ENCODE measurements at regions not wholly inside any gene's neighbourhood (a gene's known extent, or its start where the extent isn't known, plus 50 kb on each side); places are given as distances from the start of the nearest gene placed in this dataset.

DNA sequence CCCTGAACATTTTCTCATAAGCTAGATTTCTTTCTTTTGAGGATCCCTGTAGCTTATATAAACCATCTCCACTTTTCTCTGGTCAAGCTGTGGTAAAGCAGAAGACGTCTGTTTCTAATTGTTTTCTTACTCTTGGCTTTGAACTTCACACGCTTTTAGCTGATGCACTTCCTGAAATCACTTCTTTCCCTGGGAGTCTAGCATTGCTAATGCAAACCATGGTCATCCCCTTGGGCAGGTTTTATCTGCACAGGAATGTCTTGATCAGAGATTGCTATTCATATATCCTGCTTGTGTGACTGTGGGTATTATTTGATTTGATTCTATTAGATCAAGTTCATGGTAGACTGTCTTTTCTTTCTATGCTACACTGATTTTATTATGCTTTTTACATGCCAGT is 199.2 kb upstream of the POU2AF2 start:
- Mint-ChIP-seq H3K27ac (no peak overlapping the region), H3K4me1 (peaks cover 23 to 25% of the 10 kb centered on the region in 2 experiments), H3K9me3 (no peaks in the 10 kb centered on the region; a peak in 1 of 5 replicates), H3K36me3 (ENCODE audit: insufficient read depth in 1 of 3, low read depth in 3 of 3) (no peaks in the 10 kb centered on the region; a peak in 1 of 7 replicates), H3K27me3 (ENCODE audit: low read depth) (no peaks in the 10 kb centered on the region), H3K4me3 (no peak overlapping the region)
- H4K20me1 ChIP-seq (ENCODE audit: control insufficient read depth, insufficient read depth, insufficient read length) = no peaks in the 10 kb centered on the region
- no peaks in the 10 kb centered on the region for H3K9me3 ChIP-seq (ENCODE audit: control insufficient read depth, low read depth, low read length)
- H2BK15ac ChIP-seq (ENCODE audit: low read depth, low read length) = no peak overlapping the region
- TF ChIP-seq, protein P1, sequence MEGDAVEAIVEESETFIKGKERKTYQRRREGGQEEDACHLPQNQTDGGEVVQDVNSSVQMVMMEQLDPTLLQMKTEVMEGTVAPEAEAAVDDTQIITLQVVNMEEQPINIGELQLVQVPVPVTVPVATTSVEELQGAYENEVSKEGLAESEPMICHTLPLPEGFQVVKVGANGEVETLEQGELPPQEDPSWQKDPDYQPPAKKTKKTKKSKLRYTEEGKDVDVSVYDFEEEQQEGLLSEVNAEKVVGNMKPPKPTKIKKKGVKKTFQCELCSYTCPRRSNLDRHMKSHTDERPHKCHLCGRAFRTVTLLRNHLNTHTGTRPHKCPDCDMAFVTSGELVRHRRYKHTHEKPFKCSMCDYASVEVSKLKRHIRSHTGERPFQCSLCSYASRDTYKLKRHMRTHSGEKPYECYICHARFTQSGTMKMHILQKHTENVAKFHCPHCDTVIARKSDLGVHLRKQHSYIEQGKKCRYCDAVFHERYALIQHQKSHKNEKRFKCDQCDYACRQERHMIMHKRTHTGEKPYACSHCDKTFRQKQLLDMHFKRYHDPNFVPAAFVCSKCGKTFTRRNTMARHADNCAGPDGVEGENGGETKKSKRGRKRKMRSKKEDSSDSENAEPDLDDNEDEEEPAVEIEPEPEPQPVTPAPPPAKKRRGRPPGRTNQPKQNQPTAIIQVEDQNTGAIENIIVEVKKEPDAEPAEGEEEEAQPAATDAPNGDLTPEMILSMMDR (conservative IDR thresholded peaks at IDR 0.05) = no peak
- H3K4me2 ChIP-seq (ENCODE audit: insufficient read depth, insufficient read length, low read length) = no peak overlapping the region
- WGBS (ENCODE audit: extremely low coverage, insufficient read length, low lambda C conversion rate) = no CpG with 5 or more reads among the region's 2 CpGs
- no peak for DNase-seq
- no peak overlapping the region for H4K91ac ChIP-seq (ENCODE audit: insufficient read length, low read depth, low read length)
- no peak overlapping the region for H4K5ac ChIP-seq (ENCODE audit: insufficient read length, low read depth, low read length)
- no peak overlapping the region for H2BK20ac ChIP-seq (ENCODE audit: low read depth, low read length, poor library complexity, severe bottlenecking)
- no peak overlapping the region for H2BK120ac ChIP-seq (ENCODE audit: low read depth, low read length, poor library complexity, severe bottlenecking)
- no peak overlapping the region for H3K18ac ChIP-seq (ENCODE audit: insufficient read length, low read depth, low read length)
- no peak overlapping the region for H3K9ac ChIP-seq (ENCODE audit: extremely low read depth, insufficient read length, low read length)
- H3K27ac ChIP-seq (ENCODE audit: insufficient read length, low read depth, low read length) = no peak overlapping the region
- no peaks in the 10 kb centered on the region; the same call in 1 of the 2 replicates for H3K4me1 ChIP-seq (ENCODE audit: insufficient read depth, low read length)
- H4K8ac ChIP-seq (replicated peaks; ENCODE audit: insufficient read length, low read depth, low read length) = no peak overlapping the region
- no peak overlapping the region for H3K4ac ChIP-seq (ENCODE audit: low read depth, low read length)
- no peak overlapping the region for H2BK5ac ChIP-seq (ENCODE audit: insufficient read length, low read length)
- H3K56ac ChIP-seq (ENCODE audit: insufficient read length, low read depth, low read length) = no peak overlapping the region
- H3K23me2 ChIP-seq (ENCODE audit: insufficient read length, low read depth, low read length, poor library complexity, severe bottlenecking) = no peaks in the 10 kb centered on the region
- H2BK12ac ChIP-seq (ENCODE audit: insufficient read length, low read depth, low read length) = no peak overlapping the region
- H3K79me1 ChIP-seq (ENCODE audit: insufficient read depth, low read depth, low read length, poor library complexity, severe bottlenecking) = no peaks in the 10 kb centered on the region
- H3K79me2 ChIP-seq (ENCODE audit: insufficient read depth, low read length) = no peaks in the 10 kb centered on the region
- H3K23ac ChIP-seq (ENCODE audit: insufficient read length, low read depth, low read length) = no peak overlapping the region
- no peak overlapping the region for H3K14ac ChIP-seq (ENCODE audit: insufficient read depth, low read length)
- H3T11ph ChIP-seq (ENCODE audit: low read length) = no peak overlapping the region
- no peaks in the 10 kb centered on the region; the same call in 1 of the 2 replicates for H3K27me3 ChIP-seq (ENCODE audit: insufficient read depth, low read length)
- H2AFZ ChIP-seq (ENCODE audit: low read length) = no peak overlapping the region
- no peak overlapping the region for H2AK5ac ChIP-seq (ENCODE audit: insufficient read length, low read length)
